ENCODE measurements at regions not wholly inside any gene's neighbourhood (a gene's known extent, or its start where the extent isn't known, plus 50 kb on each side); places are given as distances from the start of the nearest gene placed in this dataset.

DNA sequence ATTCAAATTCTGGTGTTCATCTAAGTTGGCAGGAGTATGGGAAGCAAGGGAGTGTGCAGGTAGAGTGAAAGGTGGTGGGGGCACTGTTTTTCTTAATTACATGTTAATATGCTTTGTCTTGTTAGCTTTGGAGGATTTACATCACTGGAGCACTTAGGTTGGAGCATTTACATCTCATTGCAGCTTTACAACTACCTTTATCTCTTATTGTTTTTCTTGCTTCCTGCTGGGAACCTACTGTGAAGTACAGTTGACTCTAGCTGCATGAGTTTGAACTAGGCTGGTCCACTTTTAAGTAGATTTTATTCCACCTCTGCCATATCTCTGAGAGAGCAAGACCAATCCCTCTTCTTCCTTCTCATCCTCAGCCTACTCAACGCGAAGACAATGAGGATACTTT lies 554.8 kb upstream of the B3GALT2 start:
- DNase-seq (ENCODE audit: low read depth, low spot score): no peak
- no peaks in the 10 kb centered on the region for H3K9me2 ChIP-seq (ENCODE audit: insufficient read depth)
- no peaks in the 10 kb centered on the region for H4K20me1 ChIP-seq (ENCODE audit: insufficient read depth)
- no peak overlapping the region for H2AFZ ChIP-seq (ENCODE audit: low read depth, low read length, poor library complexity, severe bottlenecking)
- CTCF ChIA-PET: no interaction called here
- no peak overlapping the region for H3K4me3 ChIP-seq (replicated peaks in 1 of 2; ENCODE audit: low read depth in 1 of 2, low read length in 2 of 2)
- no peak for TF ChIP-seq CBX3 (IDR thresholded peaks at IDR 0.05; ENCODE audit: low read depth)
- TF ChIP-seq, protein P1, sequence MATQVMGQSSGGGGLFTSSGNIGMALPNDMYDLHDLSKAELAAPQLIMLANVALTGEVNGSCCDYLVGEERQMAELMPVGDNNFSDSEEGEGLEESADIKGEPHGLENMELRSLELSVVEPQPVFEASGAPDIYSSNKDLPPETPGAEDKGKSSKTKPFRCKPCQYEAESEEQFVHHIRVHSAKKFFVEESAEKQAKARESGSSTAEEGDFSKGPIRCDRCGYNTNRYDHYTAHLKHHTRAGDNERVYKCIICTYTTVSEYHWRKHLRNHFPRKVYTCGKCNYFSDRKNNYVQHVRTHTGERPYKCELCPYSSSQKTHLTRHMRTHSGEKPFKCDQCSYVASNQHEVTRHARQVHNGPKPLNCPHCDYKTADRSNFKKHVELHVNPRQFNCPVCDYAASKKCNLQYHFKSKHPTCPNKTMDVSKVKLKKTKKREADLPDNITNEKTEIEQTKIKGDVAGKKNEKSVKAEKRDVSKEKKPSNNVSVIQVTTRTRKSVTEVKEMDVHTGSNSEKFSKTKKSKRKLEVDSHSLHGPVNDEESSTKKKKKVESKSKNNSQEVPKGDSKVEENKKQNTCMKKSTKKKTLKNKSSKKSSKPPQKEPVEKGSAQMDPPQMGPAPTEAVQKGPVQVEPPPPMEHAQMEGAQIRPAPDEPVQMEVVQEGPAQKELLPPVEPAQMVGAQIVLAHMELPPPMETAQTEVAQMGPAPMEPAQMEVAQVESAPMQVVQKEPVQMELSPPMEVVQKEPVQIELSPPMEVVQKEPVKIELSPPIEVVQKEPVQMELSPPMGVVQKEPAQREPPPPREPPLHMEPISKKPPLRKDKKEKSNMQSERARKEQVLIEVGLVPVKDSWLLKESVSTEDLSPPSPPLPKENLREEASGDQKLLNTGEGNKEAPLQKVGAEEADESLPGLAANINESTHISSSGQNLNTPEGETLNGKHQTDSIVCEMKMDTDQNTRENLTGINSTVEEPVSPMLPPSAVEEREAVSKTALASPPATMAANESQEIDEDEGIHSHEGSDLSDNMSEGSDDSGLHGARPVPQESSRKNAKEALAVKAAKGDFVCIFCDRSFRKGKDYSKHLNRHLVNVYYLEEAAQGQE (IDR thresholded peaks at IDR 0.05; ENCODE audit: low read depth): no peak
- TF ChIP-seq EZH2phosphoT487 (IDR thresholded peaks at IDR 0.05; ENCODE audit: borderline replicate concordance): no peak
- no peak for TF ChIP-seq CEBPB (IDR thresholded peaks at IDR 0.05; ENCODE audit: low read depth)
- no peak for TF ChIP-seq RAD21 (IDR thresholded peaks at IDR 0.05; ENCODE audit: low read depth)
- no peak for TF ChIP-seq EGR1 (IDR thresholded peaks at IDR 0.05; ENCODE audit: low read depth)
- no peaks in the 10 kb centered on the region for H3K4me1 ChIP-seq (ENCODE audit: control insufficient read depth in 1 of 2, insufficient read depth in 2 of 2, low read length in 2 of 2)
- no peaks in the 10 kb centered on the region for H3K9me3 ChIP-seq (ENCODE audit: control insufficient read depth in 1 of 2, insufficient read depth in 1 of 2, low read depth in 1 of 2, low read length in 2 of 2)
- no peak overlapping the region for H3K27ac ChIP-seq (ENCODE audit: low read depth, low read length)
- no peaks in the 10 kb centered on the region for H3K79me2 ChIP-seq (ENCODE audit: insufficient read depth, low read length)
- no TSS peak for BruUV-seq (replicated peaks)
- RAD21 ChIA-PET (ENCODE audit: low non-redundant PET in 1 of 2, low total read pairs in 2 of 2, uncharacterized antibody in 2 of 2, unreplicated experiment in 2 of 2): no interaction called here
- no peak for ATAC-seq
- no peaks in the 10 kb centered on the region for H3K36me3 ChIP-seq (ENCODE audit: control insufficient read depth in 1 of 2, insufficient read depth in 2 of 2, low read length in 2 of 2)
- H3K27me3 ChIP-seq (ENCODE audit: insufficient read depth, low read length): no peaks in the 10 kb centered on the region
- H3K9ac ChIP-seq (ENCODE audit: low read length): no peak overlapping the region
- POLR2A ChIA-PET: no interaction called here
- H3K4me2 ChIP-seq (ENCODE audit: low read length): no peak overlapping the region
- intact Hi-C loops (cut with micrococcal nuclease): no loop called here

- no peak overlapping the region for H3K4me2 ChIP-seq (ENCODE audit: low read length)
- DNase-seq (ENCODE audit: low read depth, low spot score): no peak
Measured at GRCh38 chr1:193740762-193741161, 554.3 kb upstream of the B3GALT2 start.

More at GRCh38 chr1:193740762-193741161, 554.3 kb upstream of the B3GALT2 start:
- Histone ChIP-seq H3K4me1 (ENCODE audit: control insufficient read depth in 1 of 2, insufficient read depth in 2 of 2, low read length in 2 of 2) (no peaks in the 10 kb centered on the region), H4K20me1 (ENCODE audit: insufficient read depth) (no peaks in the 10 kb centered on the region), H3K79me2 (ENCODE audit: insufficient read depth, low read length) (no peaks in the 10 kb centered on the region), H3K4me3 (replicated peaks in 1 of 2; ENCODE audit: low read depth in 1 of 2, low read length in 2 of 2) (no peak overlapping the region), H3K9ac (ENCODE audit: low read length) (no peak overlapping the region), H3K27ac (ENCODE audit: low read depth, low read length) (no peak overlapping the region), H3K27me3 (ENCODE audit: insufficient read depth, low read length) (no peaks in the 10 kb centered on the region), H3K36me3 (ENCODE audit: control insufficient read depth in 1 of 2, insufficient read depth in 2 of 2, low read length in 2 of 2) (no peaks in the 10 kb centered on the region), H3K9me3 (ENCODE audit: control insufficient read depth in 1 of 2, insufficient read depth in 1 of 2, low read depth in 1 of 2, low read length in 2 of 2) (no peaks in the 10 kb centered on the region), H3K9me2 (ENCODE audit: insufficient read depth) (no peaks in the 10 kb centered on the region), H2AFZ (ENCODE audit: low read depth, low read length, poor library complexity, severe bottlenecking) (no peak overlapping the region)
- BruUV-seq (replicated peaks): no TSS peak
- ATAC-seq: no peak
- intact Hi-C loops (cut with micrococcal nuclease): no loop called here
- TF ChIP-seq JUND (IDR thresholded peaks at IDR 0.05): no peak
- TF ChIP-seq CBX3 (IDR thresholded peaks at IDR 0.05; ENCODE audit: low read depth): no peak
- TF ChIP-seq EGR1 (IDR thresholded peaks at IDR 0.05; ENCODE audit: low read depth): no peak
- ChIA-PET CTCF (no interaction called here), POLR2A (no interaction called here), RAD21 (ENCODE audit: low non-redundant PET in 1 of 2, low total read pairs in 2 of 2, uncharacterized antibody in 2 of 2, unreplicated experiment in 2 of 2) (no interaction called here)

Measured in HCT116 (cell line).